Upper lobe of right lung (tissue), 1 donor: ENCODE measurements at regions not wholly inside any gene's neighbourhood (a gene's known extent, or its start where the extent isn't known, plus 50 kb on each side); places are given as distances from the start of the nearest gene placed in this dataset.

Source experiments
- ATAC-seq: fragments of 200-7000 bp; cut with Tn5 transposase; one replicate; pipeline ENCODE4 v1.9.1; 2020; ENCODE audit warnings: mild to moderate bottlenecking, moderate library complexity
- DNase-seq: peaks from one replicate; pipeline ENCODE4 v3.0.0-alpha.2; 2020
- H3K27ac ChIP-seq: fragments of 200-600 bp; one replicate; pipeline ENCODE4 v1.8.0; 2022
- H3K27me3 ChIP-seq: fragments of 200-600 bp; one replicate; pipeline ENCODE4 v1.8.0; 2022; ENCODE audit warnings: mild to moderate bottlenecking
- H3K36me3 ChIP-seq: fragments of 200-600 bp; one replicate; pipeline ENCODE4 v1.8.0; 2022
- H3K4me1 ChIP-seq: fragments of 200-600 bp; one replicate; pipeline ENCODE4 v1.8.0; 2022
- H3K4me3 ChIP-seq: fragments of 200-600 bp; one replicate; pipeline ENCODE4 v1.8.0; 2022; ENCODE audit warnings: mild to moderate bottlenecking
- H3K9me3 ChIP-seq: fragments of 200-600 bp; one replicate; pipeline ENCODE4 v1.8.0; 2022
- CTCF ChIP-seq: fragments of 200-600 bp; IDR thresholded peaks from one replicate; pipeline ENCODE4 v1.8.0; 2022; ENCODE audit warnings: antibody characterized with exemption
- intact Hi-C: fragments of 100-400 bp; cut with DNase I; formaldehyde crosslinking; loops from one replicate; pipeline ENCODE4 v1.11.0; 2022
- donor health status: DM: no; HTN: yes; CAD: no; lungs with severe emphysema.

- Histone ChIP-seq H3K4me3 (no peak overlapping the region), H3K27me3 (no peaks in the 10 kb centered on the region), H3K36me3 (no peaks in the 10 kb centered on the region), H3K4me1 (peaks cover 31% of the 10 kb centered on the region), H3K27ac (no peak overlapping the region), H3K9me3 (no peaks in the 10 kb centered on the region)
- intact Hi-C loops: no loop called here
- ATAC-seq (no peak), DNase-seq (no peak)
- TF ChIP-seq CTCF: no peak
Observed at GRCh38 chr16:85307552-85308364, 195.5 kb upstream of the CIBAR2 start.

- Histone ChIP-seq H3K27ac (no peak overlapping the region), H3K9me3 (no peaks in the 10 kb centered on the region), H3K4me1 (peaks cover 31% of the 10 kb centered on the region), H3K27me3 (no peaks in the 10 kb centered on the region), H3K4me3 (no peak overlapping the region), H3K36me3 (no peaks in the 10 kb centered on the region)
- no peak for DNase-seq
- ATAC-seq: no peak
- TF ChIP-seq CTCF: no peak
- intact Hi-C loops: no loop called here
Observed at GRCh38 chr16:85308611-85309540, 196.6 kb upstream of the CIBAR2 start.

GRCh38 chr16:85309656-85310587 is 197.7 kb upstream of the CIBAR2 start:
- H3K27me3 ChIP-seq: no peaks in the 10 kb centered on the region
- peaks cover 31% of the 10 kb centered on the region for H3K4me1 ChIP-seq
- H3K4me3 ChIP-seq: no peak overlapping the region
- ATAC-seq (peak; percentile 61), DNase-seq (peak; percentile 82)
- TF ChIP-seq CTCF: no peak
- intact Hi-C loops: no loop called here
- H3K9me3 ChIP-seq: no peaks in the 10 kb centered on the region
- H3K27ac ChIP-seq: peak overlapping the region; percentile 55
- no peaks in the 10 kb centered on the region for H3K36me3 ChIP-seq

- Histone ChIP-seq H3K27me3 (no peaks in the 10 kb centered on the region), H3K4me3 (no peak overlapping the region), H3K36me3 (no peaks in the 10 kb centered on the region), H3K4me1 (peaks cover 25% of the 10 kb centered on the region), H3K27ac (no peak overlapping the region), H3K9me3 (no peaks in the 10 kb centered on the region)
- TF ChIP-seq CTCF: no peak
- DNase-seq (no peak), ATAC-seq (no peak)
- intact Hi-C loops: no loop called here
Observed at GRCh38 chr16:85310868-85311585, 198.8 kb upstream of the CIBAR2 start.

- no peak for ATAC-seq
- intact Hi-C loops: no loop called here
- Histone ChIP-seq H3K27me3 (no peaks in the 10 kb centered on the region), H3K4me3 (no peak overlapping the region), H3K36me3 (no peaks in the 10 kb centered on the region), H3K9me3 (no peaks in the 10 kb centered on the region), H3K4me1 (peaks cover 17% of the 10 kb centered on the region), H3K27ac (no peak overlapping the region)
- DNase-seq: no peak
- no peak for TF ChIP-seq CTCF
Observed at GRCh38 chr16:85311741-85312140, 199.5 kb upstream of the CIBAR2 start.
